ENCODE measurements at regions not wholly inside any gene's neighbourhood (a gene's known extent, or its start where the extent isn't known, plus 50 kb on each side); places are given as distances from the start of the nearest gene placed in this dataset.

DNA sequence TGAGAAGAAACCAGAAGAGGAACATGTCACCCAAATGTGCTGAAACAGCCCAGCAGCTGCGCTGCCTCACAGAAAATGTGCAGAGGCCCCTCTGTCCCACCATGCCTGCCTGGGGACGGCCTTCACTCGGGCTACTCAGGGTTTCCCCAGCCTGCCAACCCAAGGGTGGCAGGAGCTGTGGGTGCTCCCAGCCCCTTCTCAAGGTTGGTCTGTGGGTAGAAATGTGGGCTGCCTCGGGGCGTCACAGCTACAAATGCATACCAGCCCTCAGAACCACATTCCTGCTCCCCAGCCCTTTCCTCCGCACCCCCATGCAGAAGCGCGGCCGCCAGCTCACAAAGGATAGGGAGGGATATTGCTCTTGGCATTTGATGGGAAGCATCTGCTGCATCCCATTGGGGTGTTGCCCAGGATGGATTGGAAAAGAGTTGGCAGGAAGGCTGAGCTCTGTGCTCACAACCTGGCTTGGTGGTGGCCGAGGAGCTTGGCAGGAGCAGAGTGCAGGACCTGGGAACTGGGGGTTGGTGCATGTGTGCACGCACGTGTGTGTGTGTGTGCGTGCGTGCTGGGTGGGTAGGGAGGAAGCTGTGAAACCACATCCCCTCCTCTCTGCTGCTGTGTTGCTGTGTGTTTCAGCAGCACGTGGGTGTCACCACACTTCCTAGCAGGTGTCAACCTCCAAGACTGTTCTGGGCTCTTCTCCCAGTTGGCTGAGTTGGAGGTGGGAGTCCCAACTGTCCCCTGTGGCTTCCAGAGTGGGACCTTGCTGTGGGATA is 304.4 kb downstream of the SEC14L1 start:
- TF ChIP-seq ZNF169 (tag by site-specific recombination; IDR thresholded peaks at IDR 0.05) (no peak), MEIS1 (CRISPR knock-in tag; IDR thresholded peaks at IDR 0.05; ENCODE audit: borderline replicate concordance) (no peak), SETDB1 (IDR thresholded peaks at IDR 0.05; ENCODE audit: insufficient read length, low read length) (no peak), ZNF211 (tag by site-specific recombination; IDR thresholded peaks at IDR 0.05; ENCODE audit: low read depth) (no peak), YY1 (tag by site-specific recombination; IDR thresholded peaks at IDR 0.05) (no peak), ZSCAN18 (tag by site-specific recombination; IDR thresholded peaks at IDR 0.05) (no peak), ZNF544 (tag by site-specific recombination; IDR thresholded peaks at IDR 0.05) (no peak), KLF7 (tag by site-specific recombination; IDR thresholded peaks at IDR 0.05; ENCODE audit: borderline replicate concordance) (no peak), ZNF768 (tag by site-specific recombination; IDR thresholded peaks at IDR 0.05) (no peak), ZNF837 (tag by site-specific recombination; IDR thresholded peaks at IDR 0.05) (no peak), OSR2 (tag by site-specific recombination; IDR thresholded peaks at IDR 0.05) (no peak)
- TF ChIP-seq, protein P1, sequence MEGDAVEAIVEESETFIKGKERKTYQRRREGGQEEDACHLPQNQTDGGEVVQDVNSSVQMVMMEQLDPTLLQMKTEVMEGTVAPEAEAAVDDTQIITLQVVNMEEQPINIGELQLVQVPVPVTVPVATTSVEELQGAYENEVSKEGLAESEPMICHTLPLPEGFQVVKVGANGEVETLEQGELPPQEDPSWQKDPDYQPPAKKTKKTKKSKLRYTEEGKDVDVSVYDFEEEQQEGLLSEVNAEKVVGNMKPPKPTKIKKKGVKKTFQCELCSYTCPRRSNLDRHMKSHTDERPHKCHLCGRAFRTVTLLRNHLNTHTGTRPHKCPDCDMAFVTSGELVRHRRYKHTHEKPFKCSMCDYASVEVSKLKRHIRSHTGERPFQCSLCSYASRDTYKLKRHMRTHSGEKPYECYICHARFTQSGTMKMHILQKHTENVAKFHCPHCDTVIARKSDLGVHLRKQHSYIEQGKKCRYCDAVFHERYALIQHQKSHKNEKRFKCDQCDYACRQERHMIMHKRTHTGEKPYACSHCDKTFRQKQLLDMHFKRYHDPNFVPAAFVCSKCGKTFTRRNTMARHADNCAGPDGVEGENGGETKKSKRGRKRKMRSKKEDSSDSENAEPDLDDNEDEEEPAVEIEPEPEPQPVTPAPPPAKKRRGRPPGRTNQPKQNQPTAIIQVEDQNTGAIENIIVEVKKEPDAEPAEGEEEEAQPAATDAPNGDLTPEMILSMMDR (tag by site-specific recombination; IDR thresholded peaks at IDR 0.05): no peak
